ENCODE measurements at regions not wholly inside any gene's neighbourhood (a gene's known extent, or its start where the extent isn't known, plus 50 kb on each side); places are given as distances from the start of the nearest gene placed in this dataset.

GRCh38 chr4:177778623-177779022 is 336.4 kb upstream of the AGA start:
- Mint-ChIP-seq H3K4me3 (ENCODE audit: unreplicated experiment) (no peak overlapping the region), H3K27me3 (ENCODE audit: insufficient read depth, unreplicated experiment) (no peaks in the 10 kb centered on the region), H3K36me3 (ENCODE audit: insufficient read depth, unreplicated experiment) (no peaks in the 10 kb centered on the region), H3K9me3 (ENCODE audit: unreplicated experiment) (no peaks in the 10 kb centered on the region), H3K4me1 (ENCODE audit: insufficient read depth, unreplicated experiment) (no peaks in the 10 kb centered on the region), H3K27ac (ENCODE audit: low read depth, unreplicated experiment) (no peak overlapping the region)
- ChIA-PET CTCF (interaction anchor here (0.6 kb wide), 2 partner anchors 103 to 1017 kb away, joined by 3 to 5 read pairs; no protein-coding TSS in a partner anchor), POLR2A (no interaction called here)
- no peak for TF ChIP-seq CTCF (IDR thresholded peaks at IDR 0.05; ENCODE audit: unreplicated experiment)
- no TSS peak for BruUV-seq (replicated peaks)
- DNase-seq (ENCODE audit: unreplicated experiment): no peak
- intact Hi-C loops (cut with micrococcal nuclease): no loop called here

- ChIA-PET POLR2A (no interaction called here), CTCF (no interaction called here)
- Mint-ChIP-seq H3K9me3 (ENCODE audit: unreplicated experiment) (no peaks in the 10 kb centered on the region), H3K27ac (ENCODE audit: low read depth, unreplicated experiment) (no peak overlapping the region), H3K4me1 (ENCODE audit: insufficient read depth, unreplicated experiment) (no peaks in the 10 kb centered on the region), H3K36me3 (ENCODE audit: insufficient read depth, unreplicated experiment) (no peaks in the 10 kb centered on the region), H3K27me3 (ENCODE audit: insufficient read depth, unreplicated experiment) (no peaks in the 10 kb centered on the region), H3K4me3 (ENCODE audit: unreplicated experiment) (no peak overlapping the region)
- no peak for TF ChIP-seq CTCF (IDR thresholded peaks at IDR 0.05; ENCODE audit: unreplicated experiment)
- intact Hi-C loops (cut with micrococcal nuclease): no loop called here
- BruUV-seq (replicated peaks): no TSS peak
- no peak for DNase-seq (ENCODE audit: unreplicated experiment)
Observed at GRCh38 chr4:177785000-177785399, 342.8 kb upstream of the AGA start.

GRCh38 chr4:177789610-177790009 is 347.4 kb upstream of the AGA start:
- intact Hi-C loops (cut with micrococcal nuclease): no loop called here
- Mint-ChIP-seq H3K4me1 (ENCODE audit: insufficient read depth, unreplicated experiment) (no peaks in the 10 kb centered on the region), H3K9me3 (ENCODE audit: unreplicated experiment) (no peaks in the 10 kb centered on the region), H3K27ac (ENCODE audit: low read depth, unreplicated experiment) (no peak overlapping the region), H3K4me3 (ENCODE audit: unreplicated experiment) (no peak overlapping the region), H3K36me3 (ENCODE audit: insufficient read depth, unreplicated experiment) (no peaks in the 10 kb centered on the region), H3K27me3 (ENCODE audit: insufficient read depth, unreplicated experiment) (no peaks in the 10 kb centered on the region)
- DNase-seq (ENCODE audit: unreplicated experiment): no peak
- BruUV-seq (replicated peaks): no TSS peak
- ChIA-PET POLR2A (no interaction called here), CTCF (interaction anchor here (0.7 kb wide), 1 partner anchor 187 kb away, joined by 3 read pairs; no protein-coding TSS in a partner anchor)
- TF ChIP-seq CTCF (IDR thresholded peaks at IDR 0.05; ENCODE audit: unreplicated experiment): no peak

GRCh38 chr4:177791188-177791587 is 349.0 kb upstream of the AGA start:
- Mint-ChIP-seq H3K27ac (ENCODE audit: low read depth, unreplicated experiment) (no peak overlapping the region), H3K27me3 (ENCODE audit: insufficient read depth, unreplicated experiment) (no peaks in the 10 kb centered on the region), H3K36me3 (ENCODE audit: insufficient read depth, unreplicated experiment) (no peaks in the 10 kb centered on the region), H3K4me3 (ENCODE audit: unreplicated experiment) (no peak overlapping the region), H3K4me1 (ENCODE audit: insufficient read depth, unreplicated experiment) (no peaks in the 10 kb centered on the region), H3K9me3 (ENCODE audit: unreplicated experiment) (no peaks in the 10 kb centered on the region)
- POLR2A ChIA-PET: no interaction called here
- intact Hi-C loops (cut with micrococcal nuclease): no loop called here
- no TSS peak for BruUV-seq (replicated peaks)
- CTCF ChIA-PET: no interaction called here
- DNase-seq (ENCODE audit: unreplicated experiment): no peak
- TF ChIP-seq CTCF (IDR thresholded peaks at IDR 0.05; ENCODE audit: unreplicated experiment): no peak
